Natural killer cell (primary cell): ENCODE measurements at regions not wholly inside any gene's neighbourhood (a gene's known extent, or its start where the extent isn't known, plus 50 kb on each side); places are given as distances from the start of the nearest gene placed in this dataset.

Experiments used
- ATAC-seq, 3 donors: fragments of 150-1000 bp in 2 of 3; fragments of 200-7000 bp in 1 of 3; cut with Tn5 transposase; 1 replicate in 1 of 3; 2 replicates in 2 of 3; pipeline ENCODE4 v1.10.0; 2021; ENCODE audit warnings: mild to moderate bottlenecking in 2 of 3, moderate library complexity in 2 of 3
- DNase-seq, 2 donors: peaks; one replicate each; pipeline versions ENCODE4 v3.0.0 to v3.0.0-alpha.2; 2013 to 2021; ENCODE audit warnings: mixed read lengths in 1 of 2
- H3K27ac ChIP-seq: one replicate; pipeline ENCODE4 v1.5.1; 2013; ENCODE audit warnings: mild to moderate bottlenecking, low read length
- H3K27me3 ChIP-seq: one replicate; pipeline ENCODE4 v1.6.1; 2013; ENCODE audit warnings: low read length; ENCODE audit not compliant: control insufficient read depth, insufficient read depth
- H3K36me3 ChIP-seq: one replicate; pipeline ENCODE4 v1.6.1; 2013; ENCODE audit warnings: low read length; ENCODE audit not compliant: control insufficient read depth, insufficient read depth
- H3K4me1 ChIP-seq: one replicate; pipeline ENCODE4 v1.6.1; 2013; ENCODE audit warnings: low read length; ENCODE audit not compliant: control insufficient read depth, insufficient read depth
- H3K4me3 ChIP-seq: one replicate; pipeline ENCODE4 v1.5.1; 2013; ENCODE audit warnings: low read length
- H3K9me3 ChIP-seq: one replicate; pipeline ENCODE4 v1.6.1; 2013; ENCODE audit warnings: low read length; ENCODE audit not compliant: control insufficient read depth, insufficient read depth
- H3K27ac Mint-ChIP-seq, 2 donors: one replicate each; pipeline ENCODE4 v1.8.0; 2022; ENCODE audit warnings: mild to moderate bottlenecking in 2 of 2, mixed read lengths in 2 of 2, moderate library complexity in 1 of 2
- H3K27me3 Mint-ChIP-seq, 2 donors: one replicate each; pipeline ENCODE4 v1.8.0; 2022; ENCODE audit warnings: low read depth in 2 of 2, mixed read lengths in 2 of 2
- H3K36me3 Mint-ChIP-seq: one replicate; pipeline ENCODE4 v1.8.0; 2022; ENCODE audit warnings: mixed read lengths
- H3K4me1 Mint-ChIP-seq, 2 donors: one replicate each; pipeline ENCODE4 v1.8.0; 2022; ENCODE audit warnings: mixed read lengths in 2 of 2
- H3K4me3 Mint-ChIP-seq: one replicate; pipeline ENCODE4 v1.8.0; 2022; ENCODE audit warnings: mild to moderate bottlenecking, moderate library complexity, mixed read lengths
- H3K9me3 Mint-ChIP-seq, 2 donors: one replicate each; pipeline ENCODE4 v1.8.0; 2022; ENCODE audit warnings: mixed read lengths in 2 of 2
- WGBS: methylation state at CpG from one replicate; pipeline ENCODE4 v1.1.7; 2013; ENCODE audit warnings: missing lambda C conversion rate; ENCODE audit not compliant: insufficient coverage; 5-methylcytosine and 5-hydroxymethylcytosine counted together
- intact Hi-C: fragments of 100-400 bp; cut with micrococcal nuclease; formaldehyde crosslinking; loops from one replicate; pipeline ENCODE4 v1.14.2; 2022
- TF ChIP-seq, protein P1 (sequence below): fragments of 200-600 bp; IDR thresholded peaks from one replicate; pipeline ENCODE4 v1.8.0; 2022; ENCODE audit warnings: antibody characterized with exemption

DNA sequence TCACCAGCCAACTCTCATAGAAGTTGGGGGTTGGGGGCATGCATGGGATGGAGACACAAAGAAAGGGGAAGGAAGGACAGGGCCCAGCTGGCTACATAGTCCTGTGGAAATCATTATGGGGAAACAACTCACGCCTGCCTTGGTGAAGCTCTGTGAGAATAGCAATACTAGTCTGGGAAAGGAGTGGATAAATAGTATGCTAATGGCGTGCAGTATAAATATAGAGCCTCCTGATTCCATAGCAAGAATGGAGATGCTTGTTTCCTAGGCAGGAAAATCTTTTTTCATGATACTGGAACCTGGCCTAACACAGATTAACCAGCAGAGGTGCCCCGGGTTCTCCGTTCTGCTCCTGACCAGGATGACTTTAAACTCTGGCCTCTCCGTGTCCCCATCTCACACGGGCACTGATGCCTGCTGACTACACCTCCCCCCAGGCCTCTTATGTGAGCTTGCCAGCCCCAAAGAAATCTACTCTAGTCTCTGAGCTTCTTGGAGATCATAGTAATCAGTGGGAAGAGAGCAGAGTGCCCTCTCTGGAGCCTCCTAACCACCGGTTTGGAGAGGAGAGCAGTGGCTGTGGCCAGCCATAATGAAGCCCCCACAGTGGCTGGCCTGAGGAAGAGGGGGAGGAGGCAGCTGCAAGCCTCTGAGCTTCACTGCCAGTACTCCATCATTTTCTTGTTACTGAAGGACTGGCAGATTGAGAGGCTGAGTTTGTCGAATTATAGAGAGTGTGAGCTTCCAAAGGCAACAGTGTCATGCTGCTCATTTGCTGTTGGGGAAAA, 355.0 kb upstream of the SEMA6D start:
- 86% methylated on average over 8 of the region's 8 CpGs for WGBS
- TF ChIP-seq, protein P1, sequence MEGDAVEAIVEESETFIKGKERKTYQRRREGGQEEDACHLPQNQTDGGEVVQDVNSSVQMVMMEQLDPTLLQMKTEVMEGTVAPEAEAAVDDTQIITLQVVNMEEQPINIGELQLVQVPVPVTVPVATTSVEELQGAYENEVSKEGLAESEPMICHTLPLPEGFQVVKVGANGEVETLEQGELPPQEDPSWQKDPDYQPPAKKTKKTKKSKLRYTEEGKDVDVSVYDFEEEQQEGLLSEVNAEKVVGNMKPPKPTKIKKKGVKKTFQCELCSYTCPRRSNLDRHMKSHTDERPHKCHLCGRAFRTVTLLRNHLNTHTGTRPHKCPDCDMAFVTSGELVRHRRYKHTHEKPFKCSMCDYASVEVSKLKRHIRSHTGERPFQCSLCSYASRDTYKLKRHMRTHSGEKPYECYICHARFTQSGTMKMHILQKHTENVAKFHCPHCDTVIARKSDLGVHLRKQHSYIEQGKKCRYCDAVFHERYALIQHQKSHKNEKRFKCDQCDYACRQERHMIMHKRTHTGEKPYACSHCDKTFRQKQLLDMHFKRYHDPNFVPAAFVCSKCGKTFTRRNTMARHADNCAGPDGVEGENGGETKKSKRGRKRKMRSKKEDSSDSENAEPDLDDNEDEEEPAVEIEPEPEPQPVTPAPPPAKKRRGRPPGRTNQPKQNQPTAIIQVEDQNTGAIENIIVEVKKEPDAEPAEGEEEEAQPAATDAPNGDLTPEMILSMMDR: no peak

DNA sequence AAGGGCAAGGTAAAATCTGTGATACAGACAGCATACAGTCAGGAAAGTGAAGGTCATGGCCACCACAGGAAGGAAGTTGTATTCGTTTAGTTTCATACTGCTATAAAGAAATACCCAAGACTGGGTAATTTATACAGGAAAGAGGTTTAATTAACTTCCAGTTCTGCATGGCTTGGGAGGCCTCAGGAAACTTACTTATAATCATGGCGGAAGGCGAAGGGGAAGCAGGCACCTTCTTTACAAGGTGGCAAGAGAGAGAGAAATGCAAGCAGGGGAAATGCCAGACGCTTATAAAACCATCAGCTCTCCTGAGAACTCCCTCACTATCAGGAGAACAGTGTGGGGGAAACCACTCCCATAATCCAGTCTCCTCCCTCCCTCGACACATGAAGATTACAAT, 353.7 kb upstream of the SEMA6D start:
- 74% methylated on average over 4 of the region's 5 CpGs for WGBS
- H3K27me3 ChIP-seq: no peaks in the 10 kb centered on the region
- no peak overlapping the region for H3K4me3 Mint-ChIP-seq

More for the DNA sequence above, 355.0 kb upstream of the SEMA6D start:
- intact Hi-C loops: no loop called here
- no peak overlapping the region for H3K4me3 Mint-ChIP-seq
- H3K4me1 Mint-ChIP-seq: no peaks in the 10 kb centered on the region
- peaks cover 0 to 10% of the 10 kb centered on the region in 2 donors for H3K9me3 Mint-ChIP-seq
- H3K36me3 Mint-ChIP-seq: no peaks in the 10 kb centered on the region
- H3K27ac ChIP-seq: no peak overlapping the region
- H3K4me3 ChIP-seq: no peak overlapping the region
- no peaks in the 10 kb centered on the region for H3K4me1 ChIP-seq
- H3K9me3 ChIP-seq: no peaks in the 10 kb centered on the region
- DNase-seq: no peak
- no peak overlapping the region for H3K27ac Mint-ChIP-seq
- H3K27me3 Mint-ChIP-seq: no peaks in the 10 kb centered on the region
- no peak for ATAC-seq
- H3K27me3 ChIP-seq: no peaks in the 10 kb centered on the region
- no peaks in the 10 kb centered on the region for H3K36me3 ChIP-seq

DNA sequence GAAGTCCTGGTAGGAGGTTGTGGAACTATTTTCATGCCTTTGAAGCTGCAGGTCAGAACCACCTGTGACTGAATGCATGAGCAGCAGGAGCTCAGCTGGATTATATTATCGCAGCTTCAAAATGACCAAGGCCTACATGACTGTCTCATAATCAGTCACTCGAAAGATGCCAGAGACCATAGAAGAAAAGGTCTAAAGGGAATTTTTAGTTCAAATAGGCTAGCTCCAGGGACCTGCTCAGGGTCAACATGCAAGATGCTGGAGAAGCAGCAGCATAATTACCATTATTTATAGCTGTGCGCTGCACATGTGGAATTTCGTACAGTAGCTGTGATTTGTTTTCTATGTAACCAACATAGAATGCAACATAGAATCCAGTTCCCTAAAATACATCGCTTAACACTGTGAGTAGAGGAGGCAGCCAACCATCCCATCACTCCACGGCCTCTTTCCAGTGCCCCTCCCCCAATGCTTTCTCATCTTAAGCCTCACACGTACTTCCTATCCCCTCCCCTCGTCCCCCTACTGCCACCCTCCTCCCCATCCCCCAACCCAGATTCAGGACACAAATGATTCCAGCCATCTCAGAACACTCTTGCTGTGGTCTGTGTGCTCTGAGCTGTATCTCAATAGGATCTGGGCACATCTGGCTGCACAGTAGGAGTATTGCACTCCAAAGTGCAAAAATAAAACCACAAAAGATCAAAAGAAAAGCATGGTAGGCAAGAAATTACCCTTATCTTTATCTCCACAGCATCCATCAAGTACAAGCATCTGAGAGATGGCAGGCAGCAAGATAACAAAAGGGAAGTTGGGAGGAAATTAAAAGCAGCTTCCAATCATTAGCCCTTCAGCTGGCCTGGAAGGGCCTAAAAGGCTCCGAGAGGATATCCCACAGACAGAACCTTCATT, 352.8 kb upstream of the SEMA6D start:
- Histone ChIP-seq H3K9me3 (no peaks in the 10 kb centered on the region), H3K4me1 (no peaks in the 10 kb centered on the region), H3K27me3 (no peaks in the 10 kb centered on the region), H3K4me3 (no peak overlapping the region), H3K36me3 (no peaks in the 10 kb centered on the region), H3K27ac (no peak overlapping the region)
- no peaks in the 10 kb centered on the region for H3K4me1 Mint-ChIP-seq
- H3K36me3 Mint-ChIP-seq: no peaks in the 10 kb centered on the region
- DNase-seq: no peak
- intact Hi-C loops: no loop called here
- H3K27me3 Mint-ChIP-seq: no peaks in the 10 kb centered on the region
- H3K9me3 Mint-ChIP-seq: peaks cover 4 to 10% of the 10 kb centered on the region in 2 donors
- TF ChIP-seq, protein P1: no peak
- 55% methylated on average over 8 of the region's 9 CpGs for WGBS
- H3K27ac Mint-ChIP-seq: no peak overlapping the region
- no peak overlapping the region for H3K4me3 Mint-ChIP-seq
- no peak for ATAC-seq

More for the DNA sequence above, 353.7 kb upstream of the SEMA6D start:
- intact Hi-C loops: no loop called here
- Histone ChIP-seq H3K36me3 (no peaks in the 10 kb centered on the region), H3K4me1 (no peaks in the 10 kb centered on the region), H3K4me3 (no peak overlapping the region), H3K27ac (no peak overlapping the region), H3K9me3 (no peaks in the 10 kb centered on the region)
- TF ChIP-seq, protein P1: no peak
- Mint-ChIP-seq H3K27ac (no peak overlapping the region), H3K36me3 (no peaks in the 10 kb centered on the region), H3K4me1 (no peaks in the 10 kb centered on the region), H3K27me3 (no peaks in the 10 kb centered on the region), H3K9me3 (peaks cover 2 to 10% of the 10 kb centered on the region in 2 donors)
- DNase-seq (no peak), ATAC-seq (no peak)
